Fibroblast of mammary gland (primary cell): ENCODE measurements at regions not wholly inside any gene's neighbourhood (a gene's known extent, or its start where the extent isn't known, plus 50 kb on each side); places are given as distances from the start of the nearest gene placed in this dataset.

Experiments
- DNase-seq: peaks from one replicate; pipeline ENCODE4 v3.0.0-alpha.2; 2010; ENCODE audit warnings: low read depth
- H3K4me3 ChIP-seq: 2 replicates; pipeline ENCODE4 v1.5.1; 2011; ENCODE audit warnings: low read depth, mild to moderate bottlenecking, low read length, moderate library complexity; ENCODE audit not compliant: control insufficient read depth
- TF ChIP-seq, protein P1 (sequence below): conservative IDR thresholded peaks from 2 replicates; pipeline ENCODE4 v1.5.1; 2011; ENCODE audit warnings: low read depth, low read length, inconsistent platforms; ENCODE audit not compliant: control insufficient read depth, insufficient read depth

DNA sequence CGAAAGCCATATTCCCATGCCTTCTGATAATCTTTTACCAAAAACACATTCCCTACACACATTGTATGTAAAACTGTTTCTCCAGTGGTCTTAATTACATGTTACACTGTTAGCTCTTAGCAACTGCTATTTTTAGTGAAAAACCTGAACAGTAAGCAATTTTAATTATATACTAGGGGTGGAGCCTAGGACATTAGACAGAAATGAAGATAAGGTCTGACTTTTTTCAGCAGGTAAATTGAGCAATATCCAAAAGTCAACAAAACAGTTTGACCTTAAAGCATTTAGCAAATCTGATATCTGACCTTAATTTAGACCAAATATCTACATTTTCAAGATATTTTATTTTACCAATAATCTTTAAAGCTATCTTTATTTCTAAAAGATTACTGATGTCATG lies 60.2 kb downstream of the PDE6H start:
- no peak for DNase-seq
- TF ChIP-seq, protein P1, sequence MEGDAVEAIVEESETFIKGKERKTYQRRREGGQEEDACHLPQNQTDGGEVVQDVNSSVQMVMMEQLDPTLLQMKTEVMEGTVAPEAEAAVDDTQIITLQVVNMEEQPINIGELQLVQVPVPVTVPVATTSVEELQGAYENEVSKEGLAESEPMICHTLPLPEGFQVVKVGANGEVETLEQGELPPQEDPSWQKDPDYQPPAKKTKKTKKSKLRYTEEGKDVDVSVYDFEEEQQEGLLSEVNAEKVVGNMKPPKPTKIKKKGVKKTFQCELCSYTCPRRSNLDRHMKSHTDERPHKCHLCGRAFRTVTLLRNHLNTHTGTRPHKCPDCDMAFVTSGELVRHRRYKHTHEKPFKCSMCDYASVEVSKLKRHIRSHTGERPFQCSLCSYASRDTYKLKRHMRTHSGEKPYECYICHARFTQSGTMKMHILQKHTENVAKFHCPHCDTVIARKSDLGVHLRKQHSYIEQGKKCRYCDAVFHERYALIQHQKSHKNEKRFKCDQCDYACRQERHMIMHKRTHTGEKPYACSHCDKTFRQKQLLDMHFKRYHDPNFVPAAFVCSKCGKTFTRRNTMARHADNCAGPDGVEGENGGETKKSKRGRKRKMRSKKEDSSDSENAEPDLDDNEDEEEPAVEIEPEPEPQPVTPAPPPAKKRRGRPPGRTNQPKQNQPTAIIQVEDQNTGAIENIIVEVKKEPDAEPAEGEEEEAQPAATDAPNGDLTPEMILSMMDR, result no peak
- no peak overlapping the region for H3K4me3 ChIP-seq

- H3K4me3 ChIP-seq, result no peak overlapping the region
- TF ChIP-seq, protein P1, result no peak
- DNase-seq, result no peak
Observed at GRCh38 chr12:15033641-15034040, 60.8 kb downstream of the PDE6H start.

DNA sequence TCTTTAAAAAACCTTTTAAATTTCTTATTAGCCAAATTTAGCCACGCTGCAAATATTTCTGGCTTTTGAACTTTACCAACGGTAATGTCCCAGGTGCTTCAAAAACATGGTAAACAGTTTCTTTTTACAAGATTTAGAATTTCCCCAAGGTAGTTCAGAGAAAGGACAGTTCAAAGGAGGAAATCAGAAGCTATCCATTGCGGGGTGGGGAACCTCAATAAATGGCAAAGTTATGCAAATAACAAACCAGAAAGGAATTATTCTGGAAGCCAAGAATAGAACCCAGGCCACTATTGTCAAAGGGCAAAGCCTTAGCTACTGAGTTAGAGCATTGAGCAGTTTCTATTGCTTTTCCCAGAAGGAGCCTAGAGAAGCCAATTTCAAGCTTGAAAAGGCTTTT lies 62.3 kb downstream of the PDE6H start:
- TF ChIP-seq, protein P1, result no peak
- DNase-seq, result no peak
- H3K4me3 ChIP-seq, result no peak overlapping the region

- TF ChIP-seq, protein P1, result no peak
Observed at GRCh38 chr12:15037091-15037687, 64.3 kb downstream of the PDE6H start.

GRCh38 chr12:15038137-15038536 lies 65.3 kb downstream of the PDE6H start:
- TF ChIP-seq, protein P1, result no peak
- no peak overlapping the region for H3K4me3 ChIP-seq
- DNase-seq, result no peak

More at GRCh38 chr12:15037091-15037687, 64.3 kb downstream of the PDE6H start:
- H3K4me3 ChIP-seq, result no peak overlapping the region
- no peak for DNase-seq

- DNase-seq, result peak; percentile 22
- TF ChIP-seq, protein P1, result no peak
- no peak overlapping the region for H3K4me3 ChIP-seq
Observed at GRCh38 chr12:15044471-15044870, 71.6 kb downstream of the PDE6H start.

- H3K4me3 ChIP-seq, result no peak overlapping the region
- DNase-seq, result no peak
- TF ChIP-seq, protein P1, result no peak
Observed at GRCh38 chr12:15045451-15045850, 72.6 kb downstream of the PDE6H start.
